Trophoblast cell (in vitro differentiated cells and primary cell): ENCODE measurements at regions not wholly inside any gene's neighbourhood (a gene's known extent, or its start where the extent isn't known, plus 50 kb on each side); places are given as distances from the start of the nearest gene placed in this dataset.

Experiments used
- DNase-seq, 2 donors: peaks; one replicate each; pipeline ENCODE4 v3.0.0-alpha.2; 2016
- H2AFZ ChIP-seq: 2 replicates; pipeline ENCODE4 v1.6.1; 2013; ENCODE audit warnings: low read length, moderate library complexity, mild to moderate bottlenecking; ENCODE audit not compliant: insufficient read depth, poor library complexity
- H2AK5ac ChIP-seq: 2 replicates; pipeline ENCODE4 v1.6.1; 2013; ENCODE audit warnings: mild to moderate bottlenecking, low read length
- H2BK120ac ChIP-seq: 2 replicates; pipeline ENCODE4 v1.6.1; 2013; ENCODE audit warnings: low read length, mild to moderate bottlenecking, moderate library complexity; ENCODE audit not compliant: insufficient read depth, poor library complexity
- H2BK12ac ChIP-seq: 2 replicates; pipeline ENCODE4 v1.6.1; 2013; ENCODE audit warnings: mild to moderate bottlenecking, low read length, moderate library complexity
- H2BK5ac ChIP-seq: 2 replicates; pipeline ENCODE4 v1.6.1; 2013; ENCODE audit warnings: low read length, low read depth, moderate library complexity, mild to moderate bottlenecking; ENCODE audit not compliant: poor library complexity
- H3K14ac ChIP-seq: 2 replicates; pipeline ENCODE4 v1.6.1; 2013; ENCODE audit warnings: mild to moderate bottlenecking, low read length
- H3K18ac ChIP-seq: 2 replicates; pipeline ENCODE4 v1.6.1; 2013; ENCODE audit warnings: mild to moderate bottlenecking, low read length
- H3K23ac ChIP-seq: 2 replicates; pipeline ENCODE4 v1.6.1; 2013; ENCODE audit warnings: low read length
- H3K27ac ChIP-seq: 2 replicates; pipeline ENCODE4 v1.5.1; 2013; ENCODE audit warnings: low read depth, mild to moderate bottlenecking, inconsistent platforms, low read length, moderate library complexity
- H3K27me3 ChIP-seq: 2 replicates; pipeline ENCODE4 v1.6.1; 2013; ENCODE audit warnings: inconsistent platforms, mild to moderate bottlenecking, low read length, moderate library complexity; ENCODE audit not compliant: insufficient read depth
- H3K36me3 ChIP-seq, 2 experiments: 1 replicate in 1 of 2; 2 replicates in 1 of 2; pipeline ENCODE4 v1.6.1; 2013; ENCODE audit warnings: low read length in 2 of 2, mild to moderate bottlenecking in 2 of 2, moderate library complexity in 1 of 2; ENCODE audit not compliant: insufficient read depth in 2 of 2, control insufficient read depth in 1 of 2
- H3K4ac ChIP-seq: 2 replicates; pipeline ENCODE4 v1.6.1; 2013; ENCODE audit warnings: low read depth, mild to moderate bottlenecking, low read length, moderate library complexity
- H3K4me1 ChIP-seq, 2 experiments: 1 replicate in 1 of 2; 2 replicates in 1 of 2; pipeline ENCODE4 v1.6.1; 2013; ENCODE audit warnings: low read length in 2 of 2, mild to moderate bottlenecking in 2 of 2, moderate library complexity in 1 of 2; ENCODE audit not compliant: insufficient read depth in 2 of 2, control insufficient read depth in 1 of 2
- H3K4me2 ChIP-seq: 2 replicates; pipeline ENCODE4 v1.6.1; 2013; ENCODE audit warnings: inconsistent platforms, mild to moderate bottlenecking, low read length, moderate library complexity
- H3K4me3 ChIP-seq: 2 replicates; pipeline ENCODE4 v1.5.1; 2013; ENCODE audit warnings: mild to moderate bottlenecking, low read depth, low read length, inconsistent platforms
- H3K79me1 ChIP-seq: one replicate; pipeline ENCODE4 v1.6.1; 2013; ENCODE audit warnings: low read length
- H3K79me2 ChIP-seq: 2 replicates; pipeline ENCODE4 v1.6.1; 2013; ENCODE audit warnings: low read length, mild to moderate bottlenecking; ENCODE audit not compliant: control insufficient read depth, insufficient read depth, poor library complexity
- H3K9ac ChIP-seq: 2 replicates; pipeline ENCODE4 v1.6.1; 2013; ENCODE audit warnings: mild to moderate bottlenecking, low read length
- H3K9me3 ChIP-seq: 2 replicates; pipeline ENCODE4 v1.6.1; 2013; ENCODE audit warnings: low read depth, mild to moderate bottlenecking, control low read depth, inconsistent platforms, low read length; ENCODE audit not compliant: insufficient read depth
- H4K12ac ChIP-seq: 2 replicates; pipeline ENCODE4 v1.6.1; 2013; ENCODE audit warnings: low read depth, mild to moderate bottlenecking, low read length, moderate library complexity
- H4K8ac ChIP-seq: 2 replicates; pipeline ENCODE4 v1.6.1; 2013; ENCODE audit warnings: low read depth, mild to moderate bottlenecking, low read length, moderate library complexity
- H4K91ac ChIP-seq: one replicate; pipeline ENCODE4 v1.6.1; 2013; ENCODE audit warnings: low read depth, mild to moderate bottlenecking, low read length, moderate library complexity
- WGBS: extraction: QIAGEN DNeasy Blood & Tissue Kit; methylation state at CpG from one replicate; pipeline ENCODE4 v1.1.7; 2013; ENCODE audit warnings: missing lambda C conversion rate; ENCODE audit not compliant: insufficient read length, insufficient coverage; ENCODE audit errors: extremely low coverage; 5-methylcytosine and 5-hydroxymethylcytosine counted together

GRCh38 chr6:27562027-27562410, 89.1 kb upstream of the ZNF184 start:
- Histone ChIP-seq H4K12ac (no peak overlapping the region), H3K27ac (no peak overlapping the region), H4K91ac (no peak overlapping the region), H3K4me3 (no peak overlapping the region), H3K9me3 (no peaks in the 10 kb centered on the region), H3K4me2 (no peak overlapping the region), H2AK5ac (no peak overlapping the region), H2AFZ (no peak overlapping the region), H2BK120ac (no peak overlapping the region), H3K4ac (no peak overlapping the region), H3K79me1 (peaks cover 4% of the 10 kb centered on the region), H3K14ac (no peak overlapping the region), H3K4me1 (peaks cover 4 to 10% of the 10 kb centered on the region in 2 experiments), H3K23ac (no peak overlapping the region), H3K36me3 (no peaks in the 10 kb centered on the region), H2BK5ac (no peak overlapping the region), H3K9ac (no peak overlapping the region), H3K79me2 (no peaks in the 10 kb centered on the region), H3K18ac (no peak overlapping the region), H2BK12ac (no peak overlapping the region), H4K8ac (no peak overlapping the region), H3K27me3 (no peaks in the 10 kb centered on the region)
- WGBS, result no CpG with 5 or more reads among the region's 11 CpGs
- DNase-seq, result no peak

DNA sequence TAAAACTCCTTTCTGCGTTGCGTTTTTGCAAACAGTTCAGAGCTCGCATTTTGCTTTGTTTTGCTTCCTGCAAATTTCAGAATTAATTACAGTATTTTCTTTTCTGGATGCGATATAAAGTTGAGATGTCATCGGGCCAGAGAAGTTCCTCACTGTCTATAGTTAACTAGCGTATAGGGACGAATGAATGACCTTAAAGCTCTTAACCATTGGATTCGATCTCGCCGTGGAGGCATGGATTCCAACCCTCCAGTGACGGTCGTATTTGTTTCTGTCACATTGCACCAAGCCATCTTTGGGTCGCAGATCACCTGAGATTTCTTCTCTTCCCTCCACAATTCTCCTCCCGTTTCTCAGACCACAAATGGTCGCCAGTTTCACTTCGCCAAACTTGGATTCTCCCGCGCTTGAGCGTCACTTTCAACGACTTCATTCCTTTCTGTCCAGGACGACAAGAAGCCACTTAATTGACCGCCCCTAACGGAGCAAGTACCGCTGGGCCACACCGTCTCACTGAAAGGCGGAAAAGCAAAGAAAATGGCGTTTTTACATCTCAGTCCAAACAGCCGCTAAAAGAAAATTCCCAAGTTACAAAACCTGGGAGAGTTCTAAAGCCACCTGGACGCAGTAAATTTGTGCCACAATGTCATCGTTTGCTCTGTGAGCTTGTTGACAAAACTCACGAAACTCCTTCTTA, 85.3 kb upstream of the ZNF184 start:
- Histone ChIP-seq H4K91ac (no peak overlapping the region), H3K9me3 (no peaks in the 10 kb centered on the region), H3K9ac (no peak overlapping the region), H3K4me3 (no peak overlapping the region), H3K4ac (no peak overlapping the region), H4K12ac (no peak overlapping the region), H3K79me1 (peaks cover 3% of the 10 kb centered on the region), H3K23ac (no peak overlapping the region), H2BK5ac (no peak overlapping the region), H4K8ac (no peak overlapping the region), H3K4me2 (no peak overlapping the region), H3K79me2 (no peaks in the 10 kb centered on the region), H3K36me3 (no peaks in the 10 kb centered on the region), H2AK5ac (no peak overlapping the region), H3K27ac (no peak overlapping the region), H2BK12ac (peak overlapping the region; percentile 28), H3K18ac (no peak overlapping the region), H2AFZ (no peak overlapping the region), H3K27me3 (no peaks in the 10 kb centered on the region), H3K14ac (no peak overlapping the region), H3K4me1 (peaks cover 1 to 7% of the 10 kb centered on the region in 2 experiments), H2BK120ac (no peak overlapping the region)
- DNase-seq, result peak in 1 of 2 donors; percentile 37
- WGBS, result no CpG with 5 or more reads among the region's 31 CpGs

DNA sequence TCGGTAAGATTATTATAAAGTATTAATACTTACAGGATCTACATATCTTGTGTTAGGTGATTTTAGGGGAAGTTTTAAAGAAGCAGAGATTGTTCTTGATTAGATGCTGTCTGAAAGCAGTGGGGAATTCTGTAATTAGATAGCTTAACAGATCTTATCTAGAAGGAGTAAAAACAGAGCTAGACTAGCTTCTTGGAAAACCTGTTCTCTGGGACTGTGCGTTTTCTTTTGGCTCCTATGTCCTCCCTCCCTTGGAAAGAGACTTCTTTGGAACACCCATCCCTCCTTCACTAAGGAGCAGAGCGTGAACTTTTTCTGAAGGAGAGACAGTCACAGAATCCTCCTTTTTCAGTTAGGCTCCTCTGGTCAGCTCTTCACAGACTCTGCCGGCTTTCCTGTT, 83.5 kb upstream of the ZNF184 start:
- Histone ChIP-seq H3K23ac (no peak overlapping the region), H4K12ac (no peak overlapping the region), H2AFZ (no peak overlapping the region), H2BK120ac (no peak overlapping the region), H3K4me3 (no peak overlapping the region), H4K8ac (peak overlapping the region; percentile 2), H2BK5ac (peak overlapping the region; percentile 46), H3K79me2 (no peaks in the 10 kb centered on the region), H3K36me3 (no peaks in the 10 kb centered on the region), H2BK12ac (no peak overlapping the region), H3K27ac (peak overlapping the region; percentile 32), H3K27me3 (no peaks in the 10 kb centered on the region), H3K9ac (no peak overlapping the region), H3K4me2 (peak overlapping the region; percentile 39), H3K79me1 (peaks cover 3% of the 10 kb centered on the region), H3K9me3 (no peaks in the 10 kb centered on the region), H3K18ac (no peak overlapping the region), H4K91ac (peak overlapping the region; percentile 50), H3K14ac (no peak overlapping the region), H3K4me1 (peaks cover 1 to 7% of the 10 kb centered on the region in 2 experiments), H3K4ac (no peak overlapping the region), H2AK5ac (no peak overlapping the region)
- DNase-seq, result peak; percentile 49 to 73
- WGBS, result no CpG with 5 or more reads among the region's 4 CpGs

GRCh38 chr6:27553123-27553904, 80.4 kb upstream of the ZNF184 start:
- Histone ChIP-seq H2AK5ac (no peak overlapping the region), H2BK5ac (no peak overlapping the region), H3K4me3 (no peak overlapping the region), H4K91ac (no peak overlapping the region), H3K27ac (no peak overlapping the region), H3K36me3 (no peaks in the 10 kb centered on the region), H3K27me3 (no peaks in the 10 kb centered on the region), H4K8ac (no peak overlapping the region), H3K18ac (no peak overlapping the region), H2BK120ac (no peak overlapping the region), H3K79me1 (peaks cover 5% of the 10 kb centered on the region), H3K9ac (no peak overlapping the region), H3K4me2 (peak overlapping the region; percentile 62), H3K4ac (no peak overlapping the region), H2BK12ac (no peak overlapping the region), H3K14ac (no peak overlapping the region), H2AFZ (no peak overlapping the region), H3K9me3 (no peaks in the 10 kb centered on the region), H3K4me1 (peaks cover 1 to 7% of the 10 kb centered on the region in 2 experiments), H3K23ac (no peak overlapping the region), H4K12ac (no peak overlapping the region), H3K79me2 (no peaks in the 10 kb centered on the region)
- no CpG with 5 or more reads among the region's 23 CpGs for WGBS
- peak in 1 of 2 donors; percentile 36 for DNase-seq
